Body of pancreas (tissue), 4 donors: ENCODE measurements at regions not wholly inside any gene's neighbourhood (a gene's known extent, or its start where the extent isn't known, plus 50 kb on each side); places are given as distances from the start of the nearest gene placed in this dataset.

ENCODE experiments used
- ATAC-seq: fragments of 150-250 bp; one replicate; pipeline ENCODE4 v1.9.1; 2016
- DNase-seq, 4 donors: peaks; one replicate each; pipeline ENCODE4 v3.0.0-alpha.2; 2019
- H3K27ac ChIP-seq, 4 donors: fragments of 200-600 bp; sonication (generic); 1 replicate in 3 of 4; 2 replicates in 1 of 4; pipeline versions ENCODE4 v1.5.1 to v1.6.1; 2016 to 2019; ENCODE audit warnings: mild to moderate bottlenecking in 1 of 4, mixed read lengths in 1 of 4, moderate library complexity in 1 of 4
- H3K27me3 ChIP-seq, 2 donors: fragments of 200-600 bp; sonication (generic); one replicate each; pipeline ENCODE4 v1.6.0; 2016; ENCODE audit warnings: mild to moderate bottlenecking in 1 of 2
- H3K36me3 ChIP-seq, 2 donors: fragments of 200-600 bp; sonication (generic); replicated peaks in 1 of 2; 2 replicates each; pipeline ENCODE4 v1.5.1; 2016; ENCODE audit warnings: low read depth in 2 of 2; ENCODE audit not compliant: insufficient read depth in 1 of 2
- H3K4me1 ChIP-seq: fragments of 200-600 bp; sonication (generic); one replicate; pipeline ENCODE4 v1.6.0; 2016
- H3K4me3 ChIP-seq, 2 donors: fragments of 200-600 bp; sonication (generic); 1 replicate in 1 of 2; 2 replicates in 1 of 2; pipeline ENCODE4 v1.5.1; 2016 to 2019
- H3K9me3 ChIP-seq, 3 donors: fragments of 200-600 bp; sonication (generic); 1 replicate in 2 of 3; 2 replicates in 1 of 3; pipeline ENCODE4 v1.5.1; 2016
- CTCF ChIP-seq, 7 experiments: fragments of 450-650 bp in 4 of 7; fragments of 200-600 bp in 3 of 7; sonication (generic) in 3 of 7; IDR thresholded peaks; one replicate each; pipeline ENCODE4 v1.5.1; 2016 to 2019; ENCODE audit warnings: antibody characterized with exemption in 7 of 7
- POLR2A ChIP-seq, 3 donors: fragments of 450-650 bp; IDR thresholded peaks; one replicate each; pipeline ENCODE4 v1.6.1; 2016; ENCODE audit warnings: antibody characterized with exemption in 3 of 3, mild to moderate bottlenecking in 2 of 3
- WGBS, 2 donors: methylation state at CpG; one replicate each; pipeline ENCODE4 v1.1.5; 2017; 5-methylcytosine and 5-hydroxymethylcytosine counted together
- intact Hi-C: fragments of 100-400 bp; cut with DNase I; formaldehyde crosslinking; loops from one replicate; pipeline ENCODE4 v1.15.1; 2023

GRCh38 chr17:51385208-51385607, 124.9 kb downstream of the UTP18 start:
- no peak for ATAC-seq
- TF ChIP-seq POLR2A (IDR thresholded peaks at IDR 0.05) (no peak), CTCF (IDR thresholded peaks at IDR 0.05) (no peak)
- Histone ChIP-seq H3K9me3 (no peaks in the 10 kb centered on the region), H3K4me1 (no peaks in the 10 kb centered on the region), H3K4me3 (no peak overlapping the region), H3K27me3 (no peaks in the 10 kb centered on the region), H3K27ac (no peak overlapping the region), H3K36me3 (no peaks in the 10 kb centered on the region)
- intact Hi-C loops, result no loop called here
- 77 to 82% methylated on average over 20 of the region's 20 CpGs for WGBS, 2 donors
- DNase-seq, result no peak

GRCh38 chr17:51387582-51387981, 127.2 kb downstream of the UTP18 start:
- no peaks in the 10 kb centered on the region for H3K36me3 ChIP-seq
- no peak overlapping the region for H3K27ac ChIP-seq
- no peaks in the 10 kb centered on the region for H3K4me1 ChIP-seq
- 71 to 74% methylated on average over 4 of the region's 4 CpGs for WGBS, 2 donors
- ATAC-seq (no peak), DNase-seq (no peak)
- H3K27me3 ChIP-seq, result no peaks in the 10 kb centered on the region
- no peaks in the 10 kb centered on the region for H3K9me3 ChIP-seq
- intact Hi-C loops, result no loop called here
- H3K4me3 ChIP-seq, result no peak overlapping the region
- TF ChIP-seq CTCF (IDR thresholded peaks at IDR 0.05) (no peak), POLR2A (IDR thresholded peaks at IDR 0.05) (no peak)

DNA sequence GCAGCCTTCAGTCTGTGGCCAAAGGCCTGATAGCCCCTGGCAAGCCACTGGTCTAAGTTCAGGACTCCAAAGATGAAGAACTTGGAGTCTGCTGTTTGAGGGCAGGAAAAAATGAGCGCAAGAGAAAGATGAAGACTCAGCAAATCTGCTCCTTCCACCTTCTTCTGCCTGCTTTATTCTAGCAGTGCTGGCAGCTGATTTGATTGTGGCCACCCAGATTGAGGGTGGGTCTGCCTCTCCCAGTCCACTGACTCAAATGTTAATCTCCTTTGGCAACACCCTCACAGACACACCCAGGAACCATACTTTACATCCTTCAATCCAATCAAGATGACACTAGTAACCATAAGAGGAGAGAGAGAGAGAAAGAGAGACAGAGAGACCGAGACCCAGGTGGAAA, 127.6 kb downstream of the UTP18 start:
- ATAC-seq (no peak), DNase-seq (no peak)
- Histone ChIP-seq H3K4me1 (no peaks in the 10 kb centered on the region), H3K36me3 (no peaks in the 10 kb centered on the region), H3K4me3 (no peak overlapping the region), H3K9me3 (no peaks in the 10 kb centered on the region), H3K27ac (no peak overlapping the region), H3K27me3 (no peaks in the 10 kb centered on the region)
- TF ChIP-seq CTCF (IDR thresholded peaks at IDR 0.05), result no peak
- no peak for TF ChIP-seq POLR2A (IDR thresholded peaks at IDR 0.05)
- intact Hi-C loops, result no loop called here
- WGBS, 2 donors, result 79 to 93% methylated on average over 2 of the region's 2 CpGs

DNA sequence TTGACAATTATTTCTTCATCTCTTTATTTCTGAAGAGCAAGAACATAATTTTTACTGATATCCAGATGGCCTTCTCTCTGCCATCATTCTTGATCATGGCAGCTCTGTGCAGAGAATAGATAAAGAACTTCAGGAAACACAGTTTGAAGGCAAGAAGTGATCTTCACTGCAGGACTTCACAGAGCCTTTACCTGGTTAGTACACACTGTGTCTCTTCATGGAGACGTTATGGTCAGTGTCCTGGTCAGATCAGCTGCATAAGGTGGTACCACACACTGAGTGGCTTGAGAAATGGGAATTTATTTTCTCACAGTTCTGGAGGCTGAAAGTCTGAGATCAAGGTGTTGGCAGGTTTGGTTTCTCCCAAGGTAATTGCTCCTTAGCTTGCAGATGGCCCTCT, 129.5 kb downstream of the UTP18 start:
- no peaks in the 10 kb centered on the region for H3K27me3 ChIP-seq
- TF ChIP-seq POLR2A (IDR thresholded peaks at IDR 0.05), result no peak
- TF ChIP-seq CTCF (IDR thresholded peaks at IDR 0.05), result no peak
- no peak for DNase-seq
- intact Hi-C loops, result loop anchor here (10.0 kb wide), 1 partner anchor 55 kb away; no protein-coding TSS in a partner anchor
- H3K9me3 ChIP-seq, result no peaks in the 10 kb centered on the region
- no peaks in the 10 kb centered on the region for H3K4me1 ChIP-seq
- H3K36me3 ChIP-seq, result no peaks in the 10 kb centered on the region
- no peak for ATAC-seq
- no peak overlapping the region for H3K27ac ChIP-seq
- 32 to 46% methylated on average over 1 of the region's 1 CpG for WGBS, 2 donors
- no peak overlapping the region for H3K4me3 ChIP-seq

DNA sequence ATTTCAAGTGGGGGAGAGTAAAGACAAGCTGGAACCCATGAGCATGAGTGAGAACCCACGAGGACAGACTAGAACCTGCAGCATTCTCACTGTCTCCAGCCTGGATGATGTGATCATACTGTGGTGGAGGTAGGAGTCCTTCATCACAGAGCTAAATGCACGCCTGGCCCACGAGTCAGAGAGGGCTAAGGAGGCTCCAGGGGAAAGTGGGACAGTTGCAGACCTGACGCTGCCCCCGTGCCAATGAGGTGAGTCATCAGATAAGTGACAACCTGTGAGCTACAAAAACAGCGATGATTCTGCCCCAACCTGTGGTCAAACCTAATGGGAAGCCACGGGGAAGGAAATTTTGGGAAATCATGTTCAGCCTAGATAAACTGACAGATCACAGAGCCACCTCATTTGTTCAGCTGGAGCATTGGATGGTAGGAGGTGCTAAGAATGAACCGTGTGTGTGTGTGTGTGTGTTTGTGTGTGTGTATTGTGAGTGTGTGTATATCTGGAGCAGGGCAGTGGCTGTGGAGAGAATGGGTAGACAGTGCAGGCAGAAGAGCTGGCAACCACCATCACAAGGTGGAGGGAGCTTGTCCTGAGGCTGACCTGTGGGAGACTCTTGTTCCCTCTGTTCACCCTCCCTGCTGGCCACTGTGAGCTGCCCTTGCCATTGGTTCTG, 131.8 kb downstream of the UTP18 start:
- no peaks in the 10 kb centered on the region for H3K4me1 ChIP-seq
- no peak overlapping the region for H3K27ac ChIP-seq
- intact Hi-C loops, result loop anchor here (10.0 kb wide), 1 partner anchor 57 kb away; no protein-coding TSS in a partner anchor
- 57 to 66% methylated on average over 8 of the region's 8 CpGs for WGBS, 2 donors
- H3K9me3 ChIP-seq, result no peaks in the 10 kb centered on the region
- H3K27me3 ChIP-seq, result no peaks in the 10 kb centered on the region
- H3K36me3 ChIP-seq, result no peaks in the 10 kb centered on the region
- TF ChIP-seq POLR2A (IDR thresholded peaks at IDR 0.05), result no peak
- no peak for TF ChIP-seq CTCF (IDR thresholded peaks at IDR 0.05)
- H3K4me3 ChIP-seq, result no peak overlapping the region
- ATAC-seq, result no peak
- DNase-seq, result no peak
